ENCODE measurements at regions not wholly inside any gene's neighbourhood (a gene's known extent, or its start where the extent isn't known, plus 50 kb on each side); places are given as distances from the start of the nearest gene placed in this dataset.

DNA sequence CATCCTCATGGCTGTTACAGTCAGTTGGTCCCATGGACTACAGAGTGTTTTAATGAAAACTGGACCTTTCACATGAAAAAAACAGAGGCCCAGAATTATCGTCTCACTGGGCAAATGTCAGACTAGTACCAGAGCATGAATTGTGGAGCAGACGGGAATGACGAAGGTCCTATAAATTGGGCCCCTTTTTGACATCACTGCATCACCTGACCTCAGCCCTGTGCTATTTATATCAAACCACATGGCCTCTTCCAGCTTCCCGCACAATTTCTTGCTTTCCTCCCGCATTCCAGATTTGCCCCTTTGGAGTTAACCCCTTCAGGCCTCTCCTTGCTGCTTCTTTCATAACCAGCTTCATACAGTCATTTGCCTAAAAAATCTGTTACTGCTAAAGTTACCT is 301.7 kb downstream of the ATPSCKMT start:
- TF ChIP-seq POLR2G (IDR thresholded peaks at IDR 0.05; ENCODE audit: low read depth, low read length) (no peak), CHD2 (IDR thresholded peaks at IDR 0.05; ENCODE audit: low read depth, low read length) (no peak), ZNF747 (CRISPR knock-in tag; IDR thresholded peaks at IDR 0.05; ENCODE audit: borderline replicate concordance) (no peak), JUND (CRISPR knock-in tag; IDR thresholded peaks at IDR 0.05) (no peak)
